ENCODE measurements at regions not wholly inside any gene's neighbourhood (a gene's known extent, or its start where the extent isn't known, plus 50 kb on each side); places are given as distances from the start of the nearest gene placed in this dataset.

DNA sequence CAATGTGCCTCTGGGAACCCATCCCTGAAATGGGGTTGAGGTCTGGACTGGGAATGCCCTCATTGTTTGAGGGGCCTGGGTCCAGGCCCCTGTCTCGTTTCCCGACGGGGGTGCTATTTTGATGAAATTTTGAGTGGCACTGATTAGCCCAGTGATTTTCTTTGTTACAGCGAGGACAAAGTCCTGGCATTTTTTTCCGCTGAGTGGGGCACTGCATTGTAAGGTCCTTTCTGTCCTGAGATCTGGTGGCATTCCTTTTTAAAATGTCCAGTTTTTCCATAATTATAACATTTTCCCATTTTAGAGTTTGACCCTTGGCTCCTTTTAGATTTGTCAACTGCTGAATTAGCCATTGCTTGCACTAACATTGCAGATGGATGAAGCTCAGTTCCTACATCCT, 69.7 kb upstream of the INCENP start:
- H3F3A ChIP-seq (ENCODE audit: low read depth) = no peaks in the 10 kb centered on the region
- no peaks in the 10 kb centered on the region for H3K9me3 ChIP-seq (ENCODE audit: insufficient read depth, low read depth, low read length)
- no peak overlapping the region for H3K4me2 ChIP-seq (ENCODE audit: low read depth, low read length, poor library complexity, severe bottlenecking)
- no peaks in the 10 kb centered on the region for H3K9me2 ChIP-seq (replicated peaks; ENCODE audit: low read depth, low read length)
- no peak for TF ChIP-seq EZH2phosphoT487 (IDR thresholded peaks at IDR 0.05; ENCODE audit: borderline replicate concordance)
- TF ChIP-seq, protein P1, sequence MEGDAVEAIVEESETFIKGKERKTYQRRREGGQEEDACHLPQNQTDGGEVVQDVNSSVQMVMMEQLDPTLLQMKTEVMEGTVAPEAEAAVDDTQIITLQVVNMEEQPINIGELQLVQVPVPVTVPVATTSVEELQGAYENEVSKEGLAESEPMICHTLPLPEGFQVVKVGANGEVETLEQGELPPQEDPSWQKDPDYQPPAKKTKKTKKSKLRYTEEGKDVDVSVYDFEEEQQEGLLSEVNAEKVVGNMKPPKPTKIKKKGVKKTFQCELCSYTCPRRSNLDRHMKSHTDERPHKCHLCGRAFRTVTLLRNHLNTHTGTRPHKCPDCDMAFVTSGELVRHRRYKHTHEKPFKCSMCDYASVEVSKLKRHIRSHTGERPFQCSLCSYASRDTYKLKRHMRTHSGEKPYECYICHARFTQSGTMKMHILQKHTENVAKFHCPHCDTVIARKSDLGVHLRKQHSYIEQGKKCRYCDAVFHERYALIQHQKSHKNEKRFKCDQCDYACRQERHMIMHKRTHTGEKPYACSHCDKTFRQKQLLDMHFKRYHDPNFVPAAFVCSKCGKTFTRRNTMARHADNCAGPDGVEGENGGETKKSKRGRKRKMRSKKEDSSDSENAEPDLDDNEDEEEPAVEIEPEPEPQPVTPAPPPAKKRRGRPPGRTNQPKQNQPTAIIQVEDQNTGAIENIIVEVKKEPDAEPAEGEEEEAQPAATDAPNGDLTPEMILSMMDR (conservative IDR thresholded peaks at IDR 0.05; ENCODE audit: low read length) = no peak
- H4K20me1 ChIP-seq (ENCODE audit: insufficient read depth, low read length, poor library complexity, severe bottlenecking) = no peaks in the 10 kb centered on the region
- H3K4me1 ChIP-seq (ENCODE audit: insufficient read depth, low read length, poor library complexity, severe bottlenecking) = no peaks in the 10 kb centered on the region
- no peak overlapping the region for H3K4me3 ChIP-seq (ENCODE audit: low read length, poor library complexity, severe bottlenecking)
- H3K9ac ChIP-seq (ENCODE audit: low read depth, low read length, poor library complexity, severe bottlenecking) = no peak overlapping the region
- no peak overlapping the region for H2AFZ ChIP-seq (ENCODE audit: low read length)
- H3K79me2 ChIP-seq (ENCODE audit: insufficient read depth, low read length) = no peaks in the 10 kb centered on the region
- no peaks in the 10 kb centered on the region for H3K27me3 ChIP-seq (ENCODE audit: insufficient read depth, low read length, poor library complexity, severe bottlenecking)
- no peaks in the 10 kb centered on the region for H3K36me3 ChIP-seq (ENCODE audit: insufficient read depth, low read length)

DNA sequence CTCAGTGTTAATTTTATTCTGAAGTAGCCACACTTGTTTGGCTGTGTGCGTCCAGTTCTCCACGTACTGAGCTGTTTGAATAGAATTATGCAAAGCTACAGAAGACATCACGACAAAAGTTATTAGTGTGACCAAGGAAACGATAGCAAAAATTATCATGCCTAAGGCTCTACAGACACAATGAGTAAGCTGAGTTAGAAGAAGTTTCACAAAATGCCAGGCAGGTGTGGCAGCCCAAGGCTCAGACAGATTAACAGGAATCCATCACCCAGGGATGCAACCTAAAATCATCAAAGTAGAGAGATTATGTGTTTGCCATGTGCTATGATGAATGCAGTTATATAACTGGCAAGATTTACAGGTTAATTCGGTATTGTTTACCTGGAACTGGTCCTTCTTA, 73.1 kb upstream of the INCENP start:
- H3K4me2 ChIP-seq (ENCODE audit: low read depth, low read length, poor library complexity, severe bottlenecking) = no peak overlapping the region

DNA sequence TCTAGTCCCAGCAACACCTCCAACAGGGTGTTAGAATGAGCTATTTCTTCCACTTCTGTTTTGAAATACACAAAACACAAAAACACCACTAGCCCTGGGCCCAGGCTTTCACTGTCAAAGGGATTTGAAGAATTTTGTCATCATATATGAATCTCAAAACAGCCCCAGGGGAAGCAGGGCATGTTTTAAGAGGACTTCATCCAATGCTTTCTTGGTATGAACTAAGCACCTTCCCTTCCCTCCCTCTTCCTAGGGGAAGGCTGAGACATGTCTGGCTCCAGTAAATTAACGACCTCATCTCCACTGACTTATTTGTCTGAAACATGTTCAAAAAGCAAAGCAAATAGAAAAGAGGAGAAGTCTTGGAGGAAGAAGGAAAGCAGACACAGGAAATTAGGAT, 75.7 kb upstream of the INCENP start:
- TF ChIP-seq, protein P1 (conservative IDR thresholded peaks at IDR 0.05; ENCODE audit: low read length) = no peak
- no peak for TF ChIP-seq EZH2phosphoT487 (IDR thresholded peaks at IDR 0.05; ENCODE audit: borderline replicate concordance)
- Histone ChIP-seq H3K79me2 (ENCODE audit: insufficient read depth, low read length) (no peaks in the 10 kb centered on the region), H3K4me2 (ENCODE audit: low read depth, low read length, poor library complexity, severe bottlenecking) (no peak overlapping the region), H4K20me1 (ENCODE audit: insufficient read depth, low read length, poor library complexity, severe bottlenecking) (no peaks in the 10 kb centered on the region), H3K4me3 (ENCODE audit: low read length, poor library complexity, severe bottlenecking) (no peak overlapping the region), H3K9me3 (ENCODE audit: insufficient read depth, low read depth, low read length) (no peaks in the 10 kb centered on the region), H3K36me3 (ENCODE audit: insufficient read depth, low read length) (no peaks in the 10 kb centered on the region), H3K27me3 (ENCODE audit: insufficient read depth, low read length, poor library complexity, severe bottlenecking) (no peaks in the 10 kb centered on the region), H3K9me2 (replicated peaks; ENCODE audit: low read depth, low read length) (no peaks in the 10 kb centered on the region), H2AFZ (ENCODE audit: low read length) (no peak overlapping the region), H3K4me1 (ENCODE audit: insufficient read depth, low read length, poor library complexity, severe bottlenecking) (no peaks in the 10 kb centered on the region), H3F3A (ENCODE audit: low read depth) (no peaks in the 10 kb centered on the region), H3K9ac (ENCODE audit: low read depth, low read length, poor library complexity, severe bottlenecking) (no peak overlapping the region)

More for the DNA sequence above, 73.1 kb upstream of the INCENP start:
- no peaks in the 10 kb centered on the region for H3K9me3 ChIP-seq (ENCODE audit: insufficient read depth, low read depth, low read length)
- no peaks in the 10 kb centered on the region for H3K36me3 ChIP-seq (ENCODE audit: insufficient read depth, low read length)
- no peaks in the 10 kb centered on the region for H3K9me2 ChIP-seq (replicated peaks; ENCODE audit: low read depth, low read length)
- no peak overlapping the region for H2AFZ ChIP-seq (ENCODE audit: low read length)
- no peaks in the 10 kb centered on the region for H3K79me2 ChIP-seq (ENCODE audit: insufficient read depth, low read length)
- no peaks in the 10 kb centered on the region for H3K27me3 ChIP-seq (ENCODE audit: insufficient read depth, low read length, poor library complexity, severe bottlenecking)
- TF ChIP-seq EZH2phosphoT487 (IDR thresholded peaks at IDR 0.05; ENCODE audit: borderline replicate concordance) = no peak
- TF ChIP-seq, protein P1 (conservative IDR thresholded peaks at IDR 0.05; ENCODE audit: low read length) = no peak
- no peaks in the 10 kb centered on the region for H3K4me1 ChIP-seq (ENCODE audit: insufficient read depth, low read length, poor library complexity, severe bottlenecking)
- no peaks in the 10 kb centered on the region for H3F3A ChIP-seq (ENCODE audit: low read depth)
- no peak overlapping the region for H3K9ac ChIP-seq (ENCODE audit: low read depth, low read length, poor library complexity, severe bottlenecking)
- no peaks in the 10 kb centered on the region for H4K20me1 ChIP-seq (ENCODE audit: insufficient read depth, low read length, poor library complexity, severe bottlenecking)
- H3K4me3 ChIP-seq (ENCODE audit: low read length, poor library complexity, severe bottlenecking) = no peak overlapping the region
